ENCODE measurements at regions not wholly inside any gene's neighbourhood (a gene's known extent, or its start where the extent isn't known, plus 50 kb on each side); places are given as distances from the start of the nearest gene placed in this dataset.

DNA sequence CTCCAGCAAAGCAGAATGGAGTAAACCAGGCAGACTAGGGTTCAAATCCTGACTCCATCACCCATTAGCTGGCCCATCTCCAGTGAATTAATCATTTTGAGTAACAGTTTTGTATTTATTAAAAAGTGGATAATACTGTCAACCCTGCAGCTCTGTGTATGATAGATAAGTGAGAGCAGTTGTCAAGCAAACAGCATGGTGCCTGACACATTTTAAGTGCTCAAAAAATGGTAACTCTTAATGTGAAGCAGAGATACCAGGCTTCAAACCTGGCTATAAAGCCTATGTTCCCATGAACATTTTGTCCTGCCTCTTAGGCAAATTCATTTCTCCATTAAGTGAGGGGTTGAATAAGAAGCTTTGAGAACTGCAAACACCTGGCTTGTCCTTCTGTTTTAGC lies 409.6 kb downstream of the TBC1D4 start:
- TF ChIP-seq POLR2A (IDR thresholded peaks at IDR 0.05; ENCODE audit: extremely low read depth, insufficient read length) (no peak), MYC (IDR thresholded peaks at IDR 0.05; ENCODE audit: low read depth, low read length) (no peak)
- TF ChIP-seq, protein P1, sequence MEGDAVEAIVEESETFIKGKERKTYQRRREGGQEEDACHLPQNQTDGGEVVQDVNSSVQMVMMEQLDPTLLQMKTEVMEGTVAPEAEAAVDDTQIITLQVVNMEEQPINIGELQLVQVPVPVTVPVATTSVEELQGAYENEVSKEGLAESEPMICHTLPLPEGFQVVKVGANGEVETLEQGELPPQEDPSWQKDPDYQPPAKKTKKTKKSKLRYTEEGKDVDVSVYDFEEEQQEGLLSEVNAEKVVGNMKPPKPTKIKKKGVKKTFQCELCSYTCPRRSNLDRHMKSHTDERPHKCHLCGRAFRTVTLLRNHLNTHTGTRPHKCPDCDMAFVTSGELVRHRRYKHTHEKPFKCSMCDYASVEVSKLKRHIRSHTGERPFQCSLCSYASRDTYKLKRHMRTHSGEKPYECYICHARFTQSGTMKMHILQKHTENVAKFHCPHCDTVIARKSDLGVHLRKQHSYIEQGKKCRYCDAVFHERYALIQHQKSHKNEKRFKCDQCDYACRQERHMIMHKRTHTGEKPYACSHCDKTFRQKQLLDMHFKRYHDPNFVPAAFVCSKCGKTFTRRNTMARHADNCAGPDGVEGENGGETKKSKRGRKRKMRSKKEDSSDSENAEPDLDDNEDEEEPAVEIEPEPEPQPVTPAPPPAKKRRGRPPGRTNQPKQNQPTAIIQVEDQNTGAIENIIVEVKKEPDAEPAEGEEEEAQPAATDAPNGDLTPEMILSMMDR (IDR thresholded peaks at IDR 0.05; ENCODE audit: low read depth, low read length) = no peak

Measured in NB4 (cell line).